ENCODE measurements at regions not wholly inside any gene's neighbourhood (a gene's known extent, or its start where the extent isn't known, plus 50 kb on each side); places are given as distances from the start of the nearest gene placed in this dataset.
"Not testable (repeated sequence)": the region's sequence is repeated elsewhere in the genome, so short reads cannot be mapped to it uniquely, and the experiment has no call there.

DNA sequence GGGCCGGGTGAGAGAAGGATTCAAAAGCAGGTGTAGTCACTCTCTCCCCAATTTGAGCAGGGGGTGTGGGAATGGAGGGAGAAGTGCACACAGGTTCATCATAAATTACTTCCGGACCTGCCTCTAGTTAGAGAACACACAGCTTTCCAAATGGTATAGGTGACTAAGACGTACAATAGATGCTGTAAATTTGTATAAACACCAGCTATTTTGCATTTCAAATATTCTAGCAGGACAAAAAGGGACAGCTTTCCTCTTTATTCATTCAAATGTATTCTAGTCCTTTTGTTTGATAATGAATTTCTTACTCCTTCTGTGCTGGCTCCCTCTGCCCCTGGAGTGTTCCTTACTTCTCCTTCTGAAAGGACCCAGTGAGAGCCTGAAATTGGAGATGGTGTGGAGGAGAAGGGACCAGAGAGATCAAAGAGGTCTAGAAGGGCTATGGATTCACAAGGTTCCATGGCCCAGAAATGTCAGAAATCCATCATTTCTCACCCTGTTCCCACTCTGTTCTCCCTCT is 53.2 kb upstream of the SH3BP4 start:
- no peak for DNase-seq (ENCODE audit: low spot score)

DNA sequence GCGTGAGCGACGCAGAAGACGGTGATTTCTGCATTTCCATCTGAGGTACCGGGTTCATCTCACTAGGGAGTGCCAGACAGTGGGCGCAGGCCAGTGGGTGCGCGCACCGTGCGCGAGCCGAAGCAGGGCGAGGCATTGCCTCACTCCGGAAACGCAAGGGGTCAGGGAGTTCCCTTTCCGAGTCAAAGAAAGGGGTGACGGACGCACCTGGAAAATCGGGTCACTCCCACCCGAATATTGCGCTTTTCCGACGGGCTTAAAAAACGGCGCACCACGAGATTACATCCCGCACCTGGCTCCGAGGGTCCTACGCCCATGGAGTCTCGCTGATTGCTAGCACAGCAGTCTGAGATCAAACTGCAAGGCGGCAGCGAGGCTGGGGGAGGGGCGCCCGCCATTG is 63.4 kb upstream of the SH3BP4 start:
- not testable (repeated sequence) for DNase-seq (ENCODE audit: low spot score)

DNA sequence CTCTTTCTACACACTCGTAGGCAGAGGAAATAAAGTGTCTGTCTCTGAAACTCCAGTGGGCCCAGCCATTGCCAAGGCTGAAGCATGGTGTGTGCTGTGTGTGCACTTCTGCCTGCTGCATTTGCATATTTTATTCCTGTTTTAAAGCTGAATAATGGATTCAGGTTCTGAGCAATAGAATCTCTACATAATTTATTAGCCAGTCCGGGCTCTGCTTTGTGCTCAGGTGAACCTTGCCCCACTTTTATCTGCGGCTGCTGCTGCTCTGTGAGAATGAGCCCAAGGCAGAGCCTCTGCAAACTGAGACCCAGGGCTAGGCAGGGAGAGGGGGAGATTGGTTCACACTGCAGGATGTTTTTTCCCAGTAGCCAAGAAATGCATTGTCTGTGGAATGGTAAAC is 64.6 kb upstream of the SH3BP4 start:
- no peak for DNase-seq (ENCODE audit: low spot score)

DNA sequence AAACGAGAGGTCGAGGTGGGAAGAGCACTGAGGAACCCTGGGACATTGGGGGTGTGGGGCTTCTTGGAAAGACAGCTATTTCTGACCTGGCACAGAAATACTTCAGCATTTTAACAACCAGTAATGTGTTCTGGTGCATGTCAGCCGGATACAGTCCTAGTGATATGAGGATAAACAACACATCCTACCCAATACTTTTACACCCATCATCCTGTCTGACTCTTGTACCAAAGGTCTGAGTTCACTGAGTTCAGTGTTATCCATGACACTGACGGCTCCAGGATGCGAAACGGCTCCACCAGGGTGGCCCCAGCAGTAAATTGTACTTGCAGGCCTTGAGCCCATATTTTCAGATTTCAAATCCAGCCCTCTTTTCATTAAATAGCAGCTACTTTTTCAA is 65.9 kb upstream of the SH3BP4 start:
- no peak for DNase-seq (ENCODE audit: low spot score)

DNA sequence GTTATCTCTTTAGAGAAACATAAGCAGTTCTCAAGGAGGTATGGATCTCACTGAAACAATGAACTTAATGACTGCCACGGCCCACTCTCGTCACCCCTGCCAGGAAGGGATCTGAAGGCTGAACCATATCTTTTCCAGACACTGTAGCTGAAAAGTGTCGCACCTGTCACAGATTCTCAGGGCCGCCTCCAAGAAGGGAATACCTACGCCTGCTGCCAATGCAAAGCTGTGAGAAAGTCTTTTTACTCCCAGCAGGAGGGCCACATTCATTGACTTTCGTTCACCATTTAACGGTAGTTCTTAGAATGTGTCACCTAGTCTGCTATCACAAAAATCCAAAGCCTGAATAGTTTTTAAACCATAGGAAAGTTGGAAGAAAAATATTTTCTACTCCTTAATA is 66.7 kb upstream of the SH3BP4 start:
- no peak for DNase-seq (ENCODE audit: low spot score)

DNA sequence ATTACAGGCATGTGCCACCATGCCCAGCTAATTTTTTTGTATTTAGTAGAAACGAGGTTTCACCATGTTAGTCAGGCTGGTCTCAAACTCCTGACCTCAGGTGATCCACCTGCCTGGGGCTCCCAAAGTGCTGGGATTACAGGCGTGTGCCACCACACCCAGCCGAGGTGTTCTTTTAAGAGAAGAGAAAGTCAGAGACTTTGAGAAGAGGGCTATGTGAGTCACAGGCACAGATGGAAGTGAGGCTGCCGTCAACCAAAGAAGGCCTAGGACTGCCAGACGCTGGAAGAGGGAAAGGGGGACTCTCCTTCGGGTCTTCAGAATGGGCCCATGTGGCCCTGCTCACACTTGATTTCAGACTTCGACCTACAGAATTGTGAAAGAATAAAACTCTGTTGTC is 67.2 kb upstream of the SH3BP4 start:
- no peak for DNase-seq (ENCODE audit: low spot score)

DNA sequence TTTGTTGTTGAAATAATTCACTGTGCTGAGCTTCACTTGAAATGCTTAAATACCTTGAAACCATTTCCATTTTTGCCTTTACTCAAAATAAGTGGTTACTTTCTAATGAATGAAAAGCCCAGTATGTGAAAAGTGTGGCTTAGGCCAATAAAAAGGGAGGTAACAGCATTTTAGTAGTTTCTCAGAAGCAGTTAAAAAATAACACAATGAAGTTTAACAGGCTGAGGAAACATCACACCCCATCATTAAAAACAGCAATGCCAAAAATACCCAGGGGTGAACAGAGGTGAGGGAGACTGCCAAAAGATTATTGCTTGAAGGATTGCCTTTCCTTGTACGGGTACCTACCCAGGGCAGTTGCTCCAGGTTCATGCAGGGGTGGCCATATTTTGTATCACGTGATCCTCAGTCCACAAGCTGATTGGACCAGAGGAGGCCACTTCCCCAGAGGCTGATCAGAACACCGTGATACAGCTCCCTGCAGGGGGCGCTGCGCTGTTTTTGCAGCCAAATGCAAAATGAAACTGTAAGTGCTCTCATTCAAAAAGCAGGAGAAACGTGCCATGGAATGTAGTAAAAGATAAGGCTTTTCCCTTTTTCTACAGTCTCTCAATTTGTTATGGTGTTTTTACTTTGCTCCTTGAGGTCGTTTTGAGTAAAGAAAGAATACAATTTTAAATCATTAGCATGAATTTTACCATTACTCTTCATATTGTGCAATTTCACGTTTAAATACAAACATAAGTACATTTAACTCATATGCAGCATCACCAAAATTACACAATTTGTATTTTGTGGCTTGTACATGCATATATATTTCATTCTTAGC is 70.2 kb upstream of the SH3BP4 start:
- peak; percentile 80 for DNase-seq (ENCODE audit: low spot score)

DNA sequence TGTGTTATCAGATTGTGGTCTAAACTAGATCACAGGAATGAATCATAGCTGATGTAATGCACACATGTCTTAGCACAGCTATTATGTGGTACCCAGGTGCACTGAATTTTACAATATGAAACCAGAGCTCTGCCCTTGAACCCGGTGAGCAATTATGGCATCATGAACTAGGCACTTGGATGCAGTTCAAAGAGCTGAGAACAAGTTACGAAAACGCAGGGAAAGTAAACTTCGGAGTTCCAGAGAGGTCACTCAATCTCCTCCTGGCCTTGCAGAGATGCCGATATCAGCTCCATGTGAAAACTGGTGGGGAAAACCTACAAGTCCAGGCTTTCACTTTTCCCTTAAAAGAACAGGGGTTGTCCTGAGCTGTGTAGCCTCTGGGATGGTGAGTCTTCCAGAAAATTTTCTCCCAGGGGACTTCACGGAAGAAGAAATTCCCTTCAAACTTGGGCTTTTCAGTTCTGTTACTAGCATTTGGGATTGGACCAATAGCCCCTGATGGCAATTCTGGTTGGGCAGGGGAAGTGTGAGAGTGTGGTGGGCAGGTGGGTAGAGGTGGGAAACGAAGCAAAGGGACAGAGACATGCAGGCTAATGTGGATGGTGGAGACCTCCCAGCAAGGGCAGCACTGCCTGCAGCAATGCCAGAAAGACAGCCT is 71.1 kb upstream of the SH3BP4 start:
- no peak for DNase-seq (ENCODE audit: low spot score)

DNA sequence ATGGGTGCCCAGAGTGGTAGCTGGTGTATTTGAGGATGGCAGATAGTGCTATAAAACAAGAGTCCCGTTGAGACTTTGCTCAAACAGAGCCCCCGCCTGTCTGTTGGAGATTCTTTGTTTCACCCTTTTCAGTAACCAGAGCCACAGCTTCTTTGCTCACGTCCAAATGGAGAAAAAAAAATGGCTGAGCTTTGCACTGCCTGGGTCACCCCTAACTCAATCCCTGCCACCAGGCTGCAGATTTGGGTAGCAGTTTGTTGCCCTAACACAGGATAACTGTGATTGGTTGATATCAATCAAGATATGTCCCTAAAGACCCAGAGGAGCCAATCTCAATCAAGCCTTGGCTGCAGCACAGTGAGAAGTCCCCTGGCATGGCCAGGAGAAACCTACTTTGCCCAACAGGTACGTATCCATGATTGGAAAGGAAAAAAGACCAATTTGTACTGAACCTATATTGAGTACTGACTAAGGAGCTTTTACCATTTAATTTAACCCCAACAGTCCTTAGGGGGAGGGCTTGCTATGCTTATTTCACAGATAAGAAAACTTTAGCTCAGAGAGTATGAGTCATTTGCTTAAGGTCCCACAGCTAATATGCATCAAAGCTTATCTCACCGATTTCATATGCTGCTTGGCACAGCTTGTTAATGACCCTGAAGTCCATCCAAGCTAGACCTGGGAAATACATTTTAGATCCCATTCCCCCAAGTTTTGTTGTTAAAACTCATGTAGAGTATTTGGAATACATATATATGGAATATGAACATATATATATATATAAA is 72.0 kb upstream of the SH3BP4 start:
- no peak for DNase-seq (ENCODE audit: low spot score)

DNA sequence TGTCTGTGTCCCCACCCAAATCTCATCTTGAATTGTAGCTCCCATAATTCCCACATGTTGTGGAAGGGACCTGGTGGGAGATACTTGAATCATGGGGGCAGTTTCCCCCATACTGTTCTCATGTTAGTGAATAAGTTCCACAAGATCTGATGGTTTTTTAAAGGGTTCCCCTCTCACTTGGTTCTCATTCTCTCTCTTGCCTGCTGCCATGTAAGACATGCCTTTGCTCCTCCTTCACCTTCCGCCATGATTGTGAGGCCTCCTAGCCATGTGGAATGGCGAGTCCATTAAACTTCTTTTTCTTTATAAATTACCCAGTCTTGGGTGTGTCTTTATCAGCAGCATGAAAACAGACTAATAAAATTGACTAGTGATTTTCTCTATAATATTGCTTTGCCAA is 75.2 kb upstream of the SH3BP4 start:
- DNase-seq (ENCODE audit: low spot score), result not testable (repeated sequence)

DNA sequence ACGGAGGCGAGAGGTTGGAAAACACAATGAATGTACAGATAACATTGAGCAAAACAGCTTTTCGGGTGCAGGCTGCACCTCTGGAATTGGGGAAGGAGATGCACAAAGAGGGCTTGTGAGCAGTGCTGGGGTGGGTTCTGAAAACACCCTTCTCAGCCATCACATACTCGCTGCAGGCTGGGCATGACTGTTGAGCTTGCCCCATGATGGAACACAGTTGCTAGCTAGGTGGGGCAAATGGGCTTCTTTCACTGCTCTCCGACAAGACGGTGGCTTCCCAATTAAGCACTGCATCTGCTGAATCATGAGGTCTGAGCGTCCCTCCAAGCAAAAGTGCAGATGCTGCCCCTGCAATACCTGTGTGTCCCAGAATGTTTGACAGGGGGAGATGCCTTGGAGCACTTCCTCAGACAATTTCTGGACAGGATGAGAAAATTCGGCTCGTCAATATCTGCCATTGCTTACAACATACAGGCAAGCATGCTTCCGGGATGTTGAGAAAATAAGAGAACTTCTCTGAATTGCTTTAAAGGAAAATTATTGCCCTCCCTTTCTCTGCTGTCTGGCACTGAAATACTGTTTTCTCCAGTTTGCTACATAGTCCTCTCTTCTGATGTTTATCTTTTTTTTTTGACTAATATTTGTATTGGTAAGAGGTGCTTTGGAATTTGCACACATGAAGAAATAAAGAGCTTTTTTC is 77.3 kb upstream of the SH3BP4 start:
- DNase-seq (ENCODE audit: low spot score), result no peak

DNA sequence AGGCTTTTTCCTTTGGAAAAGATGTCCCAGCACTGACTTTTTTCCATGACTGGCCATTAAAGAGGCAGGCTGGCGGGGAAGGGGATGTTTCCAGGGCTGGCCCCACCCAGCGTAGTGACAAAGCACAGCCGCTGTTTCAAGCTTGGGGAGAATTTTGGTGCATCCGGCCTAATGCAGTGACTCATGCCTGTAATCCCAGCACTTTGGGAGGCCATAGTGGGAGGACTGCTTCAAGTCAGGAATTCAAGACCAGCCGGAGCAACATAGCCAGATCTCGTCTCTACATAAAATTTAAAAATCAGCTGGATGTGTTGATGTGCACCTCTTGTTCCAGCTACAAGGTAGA is 78.0 kb upstream of the SH3BP4 start:
- DNase-seq (ENCODE audit: low spot score), result no peak

DNA sequence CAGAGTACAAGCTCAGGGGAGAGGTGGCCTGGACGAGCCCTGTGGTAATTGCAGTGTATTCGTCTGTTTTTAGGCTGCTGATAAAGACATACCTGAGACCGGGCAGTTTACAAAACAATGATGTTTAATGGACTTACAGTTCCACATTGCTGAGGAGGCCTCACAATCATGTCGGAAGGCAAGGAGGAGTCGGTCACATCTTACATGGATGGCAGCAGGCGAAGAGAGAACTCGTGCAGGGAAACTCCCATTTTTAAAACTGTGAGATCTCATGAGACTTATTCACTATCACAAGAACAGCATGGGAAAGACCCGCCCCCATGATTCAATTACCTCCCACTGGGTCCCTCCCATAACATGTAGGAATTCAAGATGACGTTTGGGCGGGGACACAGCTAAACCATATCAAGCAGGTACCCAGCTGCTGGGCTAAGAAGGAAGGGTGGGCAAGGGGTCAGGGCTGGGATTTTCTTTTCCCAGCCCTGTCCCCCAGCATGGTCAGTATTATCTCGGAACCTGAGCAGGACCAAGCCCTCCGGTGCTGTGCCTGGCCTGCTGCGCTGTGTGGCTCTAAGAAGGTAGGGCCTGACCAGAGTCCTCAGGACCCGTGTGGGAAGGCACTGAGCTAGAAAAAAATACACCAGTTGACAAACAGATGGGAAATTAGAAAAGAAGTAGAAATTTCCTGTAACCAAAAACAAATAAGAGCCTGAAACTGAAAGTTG is 78.6 kb upstream of the SH3BP4 start:
- DNase-seq (ENCODE audit: low spot score), result no peak

DNA sequence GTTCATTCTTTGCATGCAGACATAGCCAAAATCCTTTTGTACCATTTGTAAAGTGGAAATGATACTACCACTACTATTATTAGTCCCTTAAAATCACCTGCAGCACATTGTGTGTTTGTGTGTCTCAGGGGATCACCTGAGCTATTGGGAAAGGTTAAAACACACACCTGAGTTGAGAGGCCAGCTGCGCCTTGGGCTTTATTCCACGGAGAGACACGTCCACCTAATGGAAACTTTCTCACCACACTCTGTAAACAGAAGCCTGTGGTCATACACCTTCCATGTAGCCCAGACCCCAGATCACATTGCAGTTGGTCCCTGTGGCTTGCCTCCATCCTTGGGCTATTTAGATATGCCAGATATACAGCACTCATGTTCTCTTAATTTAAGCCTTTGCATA is 81.8 kb upstream of the SH3BP4 start:
- no peak for DNase-seq (ENCODE audit: low spot score)

DNA sequence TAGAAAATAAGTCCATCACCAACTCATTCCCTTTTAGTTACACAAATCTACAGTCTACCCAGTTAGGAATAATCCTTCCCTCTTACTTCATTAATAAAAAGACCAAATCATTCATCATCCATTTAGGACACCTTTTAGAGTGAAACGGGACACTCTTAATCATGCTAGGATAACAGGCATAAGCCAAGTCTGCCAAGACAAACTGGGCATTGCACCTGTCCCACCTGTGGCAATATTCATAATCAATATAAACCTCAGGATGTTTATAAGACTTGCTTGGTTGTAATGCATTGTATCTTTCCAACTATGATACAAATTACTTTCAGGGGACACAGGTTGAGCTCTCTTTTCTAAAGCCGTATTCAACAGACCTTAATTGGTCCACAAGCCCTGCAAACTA is 82.7 kb upstream of the SH3BP4 start:
- DNase-seq (ENCODE audit: low spot score), result no peak

DNA sequence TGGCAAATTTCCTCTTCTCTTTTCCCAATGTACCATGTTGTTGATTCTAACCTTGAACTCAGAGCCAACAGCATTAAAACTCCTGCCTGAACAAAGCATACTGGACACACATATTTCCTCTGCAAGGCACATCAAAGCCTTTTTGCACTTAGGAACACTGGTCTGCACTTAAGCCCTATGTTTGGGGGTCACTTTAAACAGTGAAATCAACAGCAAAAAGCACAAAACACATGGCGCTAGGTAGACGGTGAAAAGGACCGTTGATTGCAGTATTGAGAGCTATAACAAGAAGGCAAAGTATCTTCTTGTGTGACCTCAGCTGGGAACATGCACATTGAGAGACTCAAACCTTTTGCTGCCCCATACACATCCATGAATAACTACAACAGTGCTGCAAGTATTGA is 83.9 kb upstream of the SH3BP4 start:
- DNase-seq (ENCODE audit: low spot score), result no peak

DNA sequence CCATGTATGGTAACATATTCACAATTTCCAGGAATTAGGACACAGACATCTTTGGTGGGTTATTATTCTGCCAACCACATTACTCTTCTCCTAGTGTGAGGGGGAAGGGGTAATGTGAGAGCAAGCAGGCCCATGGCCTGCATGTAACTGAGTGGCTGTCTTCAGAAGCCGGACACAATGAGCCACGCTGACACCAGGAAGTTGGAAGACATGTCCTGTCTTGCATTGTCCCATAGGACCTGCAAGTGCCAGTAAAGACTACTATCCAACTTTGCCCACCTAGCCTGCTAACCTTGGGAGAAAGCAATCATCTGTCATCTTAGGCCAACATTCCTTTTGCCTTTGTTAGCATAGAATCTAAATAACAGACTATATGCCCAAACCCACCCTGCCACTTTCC is 86.2 kb upstream of the SH3BP4 start:
- no peak for DNase-seq (ENCODE audit: low spot score)

DNA sequence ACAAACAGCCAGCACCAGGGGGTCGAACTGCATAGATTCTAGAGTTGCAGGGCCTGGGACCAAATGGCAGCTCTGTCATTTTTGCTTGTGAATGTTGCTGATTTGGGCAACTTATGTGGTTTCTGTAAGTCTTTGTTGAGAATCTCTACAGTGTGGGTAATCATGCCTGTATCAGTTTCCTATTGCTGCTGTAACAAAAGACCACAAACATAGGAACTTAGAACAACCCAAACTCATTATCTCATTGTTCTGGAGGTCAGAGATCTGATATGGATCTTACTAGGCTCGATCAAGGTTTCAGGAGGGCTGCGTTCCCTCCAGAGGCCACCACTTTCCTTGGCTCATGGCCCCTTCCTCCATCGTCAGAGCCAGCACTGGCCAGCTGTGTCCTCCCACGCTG is 86.8 kb upstream of the SH3BP4 start:
- DNase-seq (ENCODE audit: low spot score), result no peak

DNA sequence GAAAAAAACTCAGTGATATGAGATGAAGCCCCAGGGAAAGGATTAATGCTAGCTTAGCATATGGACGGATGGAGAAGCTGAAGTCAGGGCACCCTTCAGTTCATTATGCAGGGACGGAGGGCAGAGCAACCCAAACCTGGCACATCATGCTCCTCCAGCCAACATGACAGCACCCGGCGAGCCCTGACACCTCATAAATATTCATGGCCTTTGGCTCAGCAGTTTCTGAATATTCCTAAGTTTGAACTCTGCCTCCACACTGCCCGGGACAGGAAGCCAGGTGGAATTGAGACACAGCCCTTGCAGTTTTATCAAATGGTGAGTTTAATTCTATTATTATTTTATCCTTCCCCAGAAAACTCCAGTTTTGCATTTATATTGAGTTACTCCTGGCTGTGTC is 87.3 kb upstream of the SH3BP4 start:
- no peak for DNase-seq (ENCODE audit: low spot score)

DNA sequence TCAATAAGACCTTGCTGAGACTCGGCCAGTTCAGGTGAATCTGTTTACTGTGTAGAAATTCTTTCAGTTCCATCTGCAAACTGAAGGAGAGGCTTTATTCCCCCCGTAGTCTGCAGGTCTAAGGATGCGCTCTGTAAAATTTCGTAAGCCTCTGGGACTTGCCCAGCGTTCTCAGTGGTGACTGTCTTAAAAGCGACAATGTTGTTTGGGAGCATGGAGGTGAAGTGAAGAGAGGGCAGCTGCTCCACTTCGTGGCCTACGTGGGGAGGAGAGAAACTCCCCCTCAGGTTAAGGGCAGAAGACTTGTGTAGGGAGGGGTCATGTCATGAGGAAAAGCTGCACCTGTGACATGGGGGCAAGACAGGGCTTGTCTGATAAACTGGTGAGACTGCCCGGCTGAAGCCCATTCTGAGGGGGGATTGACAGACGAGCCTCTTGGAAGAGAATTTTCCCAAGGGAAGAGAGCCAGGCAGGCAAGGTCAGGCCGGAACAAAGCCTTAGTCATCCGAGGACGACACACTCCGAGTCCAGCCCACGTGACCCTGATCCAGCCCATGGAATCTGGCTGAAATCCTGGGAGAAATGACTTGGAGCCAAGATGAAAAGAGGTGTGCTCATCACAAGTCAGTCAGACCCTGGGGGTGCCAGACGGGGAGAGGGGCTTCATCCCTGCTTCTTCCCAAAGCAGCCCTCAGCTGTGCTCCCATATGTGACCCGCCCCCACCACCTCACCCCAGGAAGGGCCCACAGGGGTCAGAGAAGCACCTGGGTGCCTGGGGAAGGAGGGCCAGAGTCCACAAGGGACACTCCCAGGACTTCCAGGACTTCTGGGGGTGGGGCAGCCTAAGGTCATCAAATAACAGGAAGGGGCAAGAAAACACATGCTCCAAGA is 88.5 kb upstream of the SH3BP4 start:
- no peak for DNase-seq (ENCODE audit: low spot score)

Measured in left forelimb (tissue), 1 donor.